Activated CD8-positive, alpha-beta T cell treated with anti-CD3 and anti-CD28 coated beads, Interleukin-2, amount 10 ng/mL, durations not matched to agents 7 days and 5 days (primary cell): ENCODE measurements at regions not wholly inside any gene's neighbourhood (a gene's known extent, or its start where the extent isn't known, plus 50 kb on each side); places are given as distances from the start of the nearest gene placed in this dataset.

Experiments
- ATAC-seq: fragments of 150-1000 bp; cut with Tn5 transposase; one replicate; pipeline ENCODE4 v1.10.0; 2021; ENCODE audit warnings: moderate library complexity
- CTCF ChIA-PET: fragments of 350-600 bp; sonication (Branson Sonifier 250); formaldehyde crosslinking; loops from one replicate; lab custom pipeline; 2021; ENCODE audit warnings: antibody characterized with exemption; lab: Charles Lee
- POLR2A ChIA-PET: fragments of 350-600 bp; sonication (Branson Sonifier 250); formaldehyde crosslinking; loops from one replicate; lab custom pipeline; 2021; ENCODE audit warnings: antibody characterized with exemption; lab: Charles Lee
- DNase-seq: peaks from one replicate; pipeline ENCODE4 v3.0.0-alpha.2; 2020
- H3K27ac Mint-ChIP-seq: one replicate; pipeline ENCODE4 v1.8.0; 2021; ENCODE audit warnings: mild to moderate bottlenecking, mixed read lengths
- H3K27me3 Mint-ChIP-seq: one replicate; pipeline ENCODE4 v1.8.0; 2021; ENCODE audit warnings: low read depth, mixed read lengths
- H3K36me3 Mint-ChIP-seq: one replicate; pipeline ENCODE4 v1.8.0; 2021; ENCODE audit warnings: low read depth, mixed read lengths
- H3K4me1 Mint-ChIP-seq: one replicate; pipeline ENCODE4 v1.8.0; 2021; ENCODE audit warnings: low read depth, mixed read lengths
- H3K4me3 Mint-ChIP-seq: one replicate; pipeline ENCODE4 v1.8.0; 2021; ENCODE audit warnings: mild to moderate bottlenecking, mixed read lengths
- H3K9me3 Mint-ChIP-seq: one replicate; pipeline ENCODE4 v1.8.0; 2022; ENCODE audit warnings: mixed read lengths; ENCODE audit not compliant: insufficient read depth

GRCh38 chrX:17295791-17296190, 79.2 kb upstream of the NHS start:
- DNase-seq (no peak), ATAC-seq (no peak)
- Mint-ChIP-seq H3K4me1 (no peaks in the 10 kb centered on the region), H3K27me3 (no peaks in the 10 kb centered on the region), H3K9me3 (no peaks in the 10 kb centered on the region), H3K36me3 (no peaks in the 10 kb centered on the region), H3K27ac (no peak overlapping the region), H3K4me3 (no peak overlapping the region)
- POLR2A ChIA-PET = no interaction called here
- CTCF ChIA-PET = no interaction called here

DNA sequence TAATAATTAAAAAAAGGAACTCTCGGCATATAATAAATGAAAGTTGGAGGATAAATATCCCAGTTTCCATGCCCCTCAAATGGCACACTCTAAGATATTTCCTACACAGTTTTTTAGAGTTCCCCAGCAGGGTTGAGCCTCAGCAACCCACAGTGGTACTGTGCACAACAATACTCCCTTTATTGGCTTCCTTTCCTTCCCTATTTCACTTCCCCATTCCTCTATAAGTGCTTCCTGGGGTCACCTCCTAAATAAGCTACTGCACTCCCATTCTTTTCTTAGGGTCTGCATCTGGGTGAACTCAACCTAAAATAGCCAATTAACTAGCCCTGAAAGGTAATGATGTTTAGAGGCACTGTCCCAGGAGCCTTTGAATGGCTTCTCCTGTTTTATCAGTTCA, 76.4 kb upstream of the NHS start:
- POLR2A ChIA-PET = no interaction called here

DNA sequence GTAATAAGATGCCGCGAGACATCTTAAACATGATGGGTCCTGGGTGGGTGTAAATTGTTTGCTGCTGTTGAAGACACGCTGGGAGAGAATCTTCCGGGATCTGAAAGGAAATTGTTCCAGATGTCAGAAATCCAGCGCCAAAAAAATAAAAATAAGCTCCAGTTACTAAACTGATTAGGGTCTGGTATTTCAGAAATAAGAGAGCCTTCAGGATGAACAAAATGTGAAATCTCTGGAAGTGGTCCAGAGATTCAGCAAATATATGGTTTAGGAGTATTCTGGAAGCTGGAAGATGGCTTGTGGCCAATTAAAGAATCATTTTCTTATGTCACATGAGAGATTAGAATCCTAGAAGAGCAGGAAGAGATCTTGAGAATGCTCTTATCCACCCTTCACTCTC, 75.8 kb upstream of the NHS start:
- no peaks in the 10 kb centered on the region for H3K27me3 Mint-ChIP-seq
- no peak overlapping the region for H3K27ac Mint-ChIP-seq
- no peaks in the 10 kb centered on the region for H3K9me3 Mint-ChIP-seq
- no peaks in the 10 kb centered on the region for H3K36me3 Mint-ChIP-seq
- DNase-seq (no peak), ATAC-seq (no peak)
- POLR2A ChIA-PET = no interaction called here
- H3K4me1 Mint-ChIP-seq = no peaks in the 10 kb centered on the region
- CTCF ChIA-PET = no interaction called here
- no peak overlapping the region for H3K4me3 Mint-ChIP-seq

More for the DNA sequence above, 76.4 kb upstream of the NHS start:
- Mint-ChIP-seq H3K27me3 (no peaks in the 10 kb centered on the region), H3K4me3 (no peak overlapping the region), H3K27ac (no peak overlapping the region), H3K4me1 (no peaks in the 10 kb centered on the region), H3K36me3 (no peaks in the 10 kb centered on the region), H3K9me3 (no peaks in the 10 kb centered on the region)
- DNase-seq (no peak), ATAC-seq (no peak)
- CTCF ChIA-PET = no interaction called here

DNA sequence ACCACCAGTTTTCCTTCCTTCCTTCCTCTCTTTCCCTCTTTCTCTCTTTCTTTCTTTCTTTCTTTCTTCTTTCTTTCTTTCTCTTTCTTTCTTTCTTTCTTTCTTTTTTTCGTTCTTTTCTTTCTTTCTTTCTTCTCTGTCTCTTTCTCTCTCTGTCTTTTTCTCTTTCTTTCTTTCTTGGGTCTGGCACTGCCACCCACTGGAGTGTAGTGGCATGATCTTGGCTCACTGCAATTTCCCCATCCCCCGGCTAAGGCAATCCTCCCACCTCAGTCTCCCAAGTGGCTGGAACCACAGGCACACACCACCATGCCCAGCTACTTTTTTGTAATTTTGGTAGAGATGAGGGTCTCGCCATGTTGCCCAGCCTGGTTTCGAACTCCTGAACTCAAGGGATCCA, 51.6 kb upstream of the NHS start:
- DNase-seq = no peak
- no peak overlapping the region for H3K27ac Mint-ChIP-seq
- CTCF ChIA-PET = no interaction called here
- no peak for ATAC-seq
- H3K9me3 Mint-ChIP-seq = no peaks in the 10 kb centered on the region
- no peaks in the 10 kb centered on the region for H3K4me1 Mint-ChIP-seq
- no peaks in the 10 kb centered on the region for H3K36me3 Mint-ChIP-seq
- no peaks in the 10 kb centered on the region for H3K27me3 Mint-ChIP-seq
- POLR2A ChIA-PET = no interaction called here
- no peak overlapping the region for H3K4me3 Mint-ChIP-seq
